ENCODE measurements at regions not wholly inside any gene's neighbourhood (a gene's known extent, or its start where the extent isn't known, plus 50 kb on each side); places are given as distances from the start of the nearest gene placed in this dataset.

DNA sequence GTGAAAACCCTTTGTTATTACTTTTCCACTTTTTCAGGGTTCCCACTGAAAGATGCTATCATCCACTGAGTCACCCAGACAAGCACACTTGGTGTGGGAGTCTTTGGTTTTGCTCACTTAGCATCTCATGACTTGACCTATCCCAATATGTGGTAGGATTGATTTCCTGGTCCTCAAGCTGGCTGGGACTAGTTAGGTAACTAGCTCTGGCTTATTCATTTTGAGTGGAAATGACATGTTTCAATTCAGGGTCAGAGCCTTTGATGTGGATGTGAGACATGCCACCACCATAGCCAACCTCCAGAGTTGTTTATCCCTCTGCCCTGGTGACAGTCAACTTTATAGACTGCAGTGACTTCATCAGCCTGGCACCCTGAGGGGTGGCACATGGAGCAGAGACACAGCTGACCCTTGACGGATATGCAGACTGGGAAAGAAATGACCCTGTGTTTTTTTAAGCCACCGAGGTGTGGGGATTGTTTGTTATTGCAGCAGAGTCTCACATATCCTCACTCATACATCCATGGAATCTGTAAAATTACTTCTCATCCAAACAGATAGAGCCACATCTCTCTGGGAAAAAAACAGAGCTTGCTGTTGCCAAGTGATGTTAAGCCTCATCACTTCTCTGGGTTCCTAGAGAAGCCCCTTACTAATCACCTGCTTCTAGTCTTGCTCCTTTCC, 699.9 kb downstream of the MATN1 start:
- TF ChIP-seq, protein P1, sequence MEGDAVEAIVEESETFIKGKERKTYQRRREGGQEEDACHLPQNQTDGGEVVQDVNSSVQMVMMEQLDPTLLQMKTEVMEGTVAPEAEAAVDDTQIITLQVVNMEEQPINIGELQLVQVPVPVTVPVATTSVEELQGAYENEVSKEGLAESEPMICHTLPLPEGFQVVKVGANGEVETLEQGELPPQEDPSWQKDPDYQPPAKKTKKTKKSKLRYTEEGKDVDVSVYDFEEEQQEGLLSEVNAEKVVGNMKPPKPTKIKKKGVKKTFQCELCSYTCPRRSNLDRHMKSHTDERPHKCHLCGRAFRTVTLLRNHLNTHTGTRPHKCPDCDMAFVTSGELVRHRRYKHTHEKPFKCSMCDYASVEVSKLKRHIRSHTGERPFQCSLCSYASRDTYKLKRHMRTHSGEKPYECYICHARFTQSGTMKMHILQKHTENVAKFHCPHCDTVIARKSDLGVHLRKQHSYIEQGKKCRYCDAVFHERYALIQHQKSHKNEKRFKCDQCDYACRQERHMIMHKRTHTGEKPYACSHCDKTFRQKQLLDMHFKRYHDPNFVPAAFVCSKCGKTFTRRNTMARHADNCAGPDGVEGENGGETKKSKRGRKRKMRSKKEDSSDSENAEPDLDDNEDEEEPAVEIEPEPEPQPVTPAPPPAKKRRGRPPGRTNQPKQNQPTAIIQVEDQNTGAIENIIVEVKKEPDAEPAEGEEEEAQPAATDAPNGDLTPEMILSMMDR (IDR thresholded peaks at IDR 0.05 in 8 of 11, conservative IDR thresholded peaks at IDR 0.05 in 3 of 11) = no peak
- TF ChIP-seq POLR2AphosphoS5 (IDR thresholded peaks at IDR 0.05) = no peak
- no peak for TF ChIP-seq POLR2A (IDR thresholded peaks at IDR 0.05)

Data from spleen (tissue), 7 donors.